VCaP (cell line): ENCODE measurements at regions not wholly inside any gene's neighbourhood (a gene's known extent, or its start where the extent isn't known, plus 50 kb on each side); places are given as distances from the start of the nearest gene placed in this dataset.
"Not testable (repeated sequence)": the region's sequence is repeated elsewhere in the genome, so short reads cannot be mapped to it uniquely, and the experiment has no call there.

Experiments used
- H3K27ac ChIP-seq: fragments of 450-650 bp; 2 replicates; pipeline ENCODE4 v1.5.1; 2017
- TF ChIP-seq, protein P1 (sequence below): fragments of 450-650 bp; conservative IDR thresholded peaks from 2 replicates; pipeline ENCODE4 v1.5.1; 2017; ENCODE audit warnings: mild to moderate bottlenecking, moderate library complexity

GRCh38 chr20:25865715-25866656 is 169.3 kb upstream of the ZNF337 start:
- TF ChIP-seq, protein P1, sequence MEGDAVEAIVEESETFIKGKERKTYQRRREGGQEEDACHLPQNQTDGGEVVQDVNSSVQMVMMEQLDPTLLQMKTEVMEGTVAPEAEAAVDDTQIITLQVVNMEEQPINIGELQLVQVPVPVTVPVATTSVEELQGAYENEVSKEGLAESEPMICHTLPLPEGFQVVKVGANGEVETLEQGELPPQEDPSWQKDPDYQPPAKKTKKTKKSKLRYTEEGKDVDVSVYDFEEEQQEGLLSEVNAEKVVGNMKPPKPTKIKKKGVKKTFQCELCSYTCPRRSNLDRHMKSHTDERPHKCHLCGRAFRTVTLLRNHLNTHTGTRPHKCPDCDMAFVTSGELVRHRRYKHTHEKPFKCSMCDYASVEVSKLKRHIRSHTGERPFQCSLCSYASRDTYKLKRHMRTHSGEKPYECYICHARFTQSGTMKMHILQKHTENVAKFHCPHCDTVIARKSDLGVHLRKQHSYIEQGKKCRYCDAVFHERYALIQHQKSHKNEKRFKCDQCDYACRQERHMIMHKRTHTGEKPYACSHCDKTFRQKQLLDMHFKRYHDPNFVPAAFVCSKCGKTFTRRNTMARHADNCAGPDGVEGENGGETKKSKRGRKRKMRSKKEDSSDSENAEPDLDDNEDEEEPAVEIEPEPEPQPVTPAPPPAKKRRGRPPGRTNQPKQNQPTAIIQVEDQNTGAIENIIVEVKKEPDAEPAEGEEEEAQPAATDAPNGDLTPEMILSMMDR, result no peak
- no peak overlapping the region for H3K27ac ChIP-seq

DNA sequence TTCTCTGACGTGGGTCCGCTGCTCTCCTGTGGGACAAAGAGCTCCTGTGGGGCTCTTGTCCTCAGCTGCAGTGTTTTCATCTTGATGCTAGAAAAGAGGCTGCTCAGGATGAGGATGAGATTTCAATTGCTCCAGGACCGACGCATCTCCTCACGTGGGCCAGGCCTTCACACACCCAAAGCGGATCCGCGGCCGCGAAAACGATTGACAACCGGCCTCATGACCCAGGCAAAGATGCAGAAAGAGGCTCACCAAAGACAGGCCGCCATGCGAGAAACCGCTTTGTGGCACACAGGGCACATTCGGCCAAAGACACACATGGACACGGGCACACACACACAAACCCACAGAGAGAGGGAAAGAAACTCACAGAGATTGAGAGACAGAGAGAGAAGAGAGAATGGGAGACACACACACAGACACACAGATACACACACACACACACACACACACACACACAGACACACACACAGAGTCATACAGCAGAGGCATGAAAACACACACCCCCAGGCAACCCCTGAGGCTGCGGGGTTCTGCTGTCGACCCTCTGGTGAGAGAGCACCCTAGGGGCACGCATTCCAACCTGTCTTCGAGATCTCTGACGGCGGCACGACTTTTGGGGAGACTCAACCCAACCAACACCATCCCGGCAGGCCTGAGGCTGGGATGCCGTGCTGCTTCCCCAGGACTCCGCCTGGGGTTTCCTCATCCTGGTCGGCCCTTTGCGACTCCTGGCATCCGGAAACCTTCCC is 168.5 kb upstream of the ZNF337 start:
- H3K27ac ChIP-seq, result not testable (repeated sequence)

DNA sequence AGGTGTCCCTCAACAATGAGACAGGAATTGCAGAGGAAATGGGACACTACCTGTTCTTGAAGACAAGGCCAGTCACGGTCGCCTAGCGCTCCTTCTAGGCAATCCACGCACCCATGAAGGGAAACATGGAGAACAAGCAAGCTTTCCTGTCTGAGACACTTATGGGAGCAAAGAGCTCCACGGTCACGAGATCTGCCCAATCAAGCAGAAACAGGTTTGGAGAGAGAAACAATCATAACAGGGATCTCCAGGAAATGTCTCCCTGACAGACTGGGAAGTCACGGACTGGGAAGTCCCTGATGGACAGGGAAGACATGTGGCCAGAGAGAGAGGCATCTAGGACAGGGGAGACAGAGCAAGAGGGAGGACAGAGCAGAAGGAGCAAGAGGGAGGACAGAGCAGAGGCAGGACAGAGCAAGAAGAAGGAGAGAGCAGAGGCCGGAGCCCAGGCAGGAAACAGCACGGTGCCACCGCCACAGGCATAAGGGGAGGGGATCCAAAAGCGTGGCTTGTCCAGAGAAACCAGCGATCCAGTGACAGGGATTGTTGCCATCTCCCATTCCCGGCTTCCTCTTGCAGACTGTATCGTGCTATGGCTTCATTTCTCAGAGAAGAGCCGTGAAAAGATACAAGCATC is 167.8 kb upstream of the ZNF337 start:
- TF ChIP-seq, protein P1, result no peak
- H3K27ac ChIP-seq, result no peak overlapping the region

GRCh38 chr20:25863536-25864325 is 167.1 kb upstream of the ZNF337 start:
- TF ChIP-seq, protein P1, result no peak
- peak overlapping the region; percentile 23; the same call in 1 of the 2 replicates for H3K27ac ChIP-seq

DNA sequence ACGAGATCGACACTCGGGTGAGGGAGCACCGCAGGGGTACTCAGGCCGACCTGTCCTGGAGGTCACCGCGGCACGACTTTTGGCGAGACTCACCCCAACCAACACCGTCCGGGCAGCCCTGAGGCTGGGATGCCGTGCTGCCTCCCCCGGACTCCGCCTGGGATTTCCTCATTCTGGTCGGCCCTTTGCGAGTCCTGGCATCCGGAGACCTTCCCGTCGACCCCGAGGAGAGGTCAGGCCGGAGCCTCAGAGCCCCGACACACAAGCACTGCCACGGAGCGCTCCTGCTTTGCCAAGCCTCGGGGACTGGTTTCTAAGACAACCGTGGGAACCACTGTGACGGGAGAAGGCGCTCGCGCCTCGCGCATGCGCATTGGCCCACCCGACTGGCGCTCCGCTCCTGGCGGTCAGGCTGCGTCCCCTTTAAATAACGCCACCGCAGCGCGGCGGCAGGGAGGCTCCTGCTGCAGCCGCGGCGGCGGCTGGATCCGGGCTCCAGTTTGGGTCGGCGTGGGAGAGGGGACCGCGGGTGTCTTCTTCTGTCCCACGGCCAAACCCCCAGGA is 166.4 kb upstream of the ZNF337 start:
- peak overlapping the region; percentile 23; the same call in 1 of the 2 replicates for H3K27ac ChIP-seq

GRCh38 chr20:25860531-25861150 is 164.0 kb upstream of the ZNF337 start:
- TF ChIP-seq, protein P1, result no peak
- no peak overlapping the region for H3K27ac ChIP-seq

- TF ChIP-seq, protein P1, result no peak
These were observed 163.2 kb upstream of the ZNF337 start for GRCh38 chr20:25859649-25860530.

More at GRCh38 chr20:25859649-25860530, 163.2 kb upstream of the ZNF337 start:
- no peak overlapping the region for H3K27ac ChIP-seq
